IPS-18c (cell line): ENCODE measurements at regions not wholly inside any gene's neighbourhood (a gene's known extent, or its start where the extent isn't known, plus 50 kb on each side); places are given as distances from the start of the nearest gene placed in this dataset.

Source experiments
- H3K4me3 ChIP-seq: 2 replicates; pipeline ENCODE4 v1.7.0; 2013; ENCODE audit warnings: low read depth, mild to moderate bottlenecking, low read length, moderate library complexity; ENCODE audit not compliant: insufficient read depth
- H3K9me3 ChIP-seq: one replicate; pipeline ENCODE4 v1.6.1; 2013; ENCODE audit warnings: mild to moderate bottlenecking, low read length, moderate library complexity; ENCODE audit not compliant: control insufficient read depth, insufficient read depth

DNA sequence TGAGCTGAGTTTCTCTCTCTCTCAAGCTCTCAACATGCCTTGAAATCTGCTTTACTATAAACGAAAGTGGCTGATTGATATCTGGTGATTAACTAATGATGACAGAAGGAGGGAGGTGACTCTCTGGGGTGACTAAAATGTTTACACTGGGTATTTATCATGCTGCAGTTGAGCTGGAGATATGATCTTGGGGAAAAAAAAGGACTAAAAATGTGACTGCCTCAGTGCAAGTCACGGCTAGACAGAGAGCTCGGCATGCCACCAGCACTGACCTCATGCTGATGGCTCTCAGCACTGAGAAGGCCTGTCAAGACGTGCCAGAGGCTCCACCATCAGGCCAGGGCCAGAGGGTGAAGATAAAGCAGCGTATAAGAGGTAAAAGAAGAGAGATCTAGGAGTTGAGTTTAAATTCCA, 103.1 kb upstream of the SPACA1 start:
- H3K4me3 ChIP-seq = no peak overlapping the region
- H3K9me3 ChIP-seq = no peaks in the 10 kb centered on the region

DNA sequence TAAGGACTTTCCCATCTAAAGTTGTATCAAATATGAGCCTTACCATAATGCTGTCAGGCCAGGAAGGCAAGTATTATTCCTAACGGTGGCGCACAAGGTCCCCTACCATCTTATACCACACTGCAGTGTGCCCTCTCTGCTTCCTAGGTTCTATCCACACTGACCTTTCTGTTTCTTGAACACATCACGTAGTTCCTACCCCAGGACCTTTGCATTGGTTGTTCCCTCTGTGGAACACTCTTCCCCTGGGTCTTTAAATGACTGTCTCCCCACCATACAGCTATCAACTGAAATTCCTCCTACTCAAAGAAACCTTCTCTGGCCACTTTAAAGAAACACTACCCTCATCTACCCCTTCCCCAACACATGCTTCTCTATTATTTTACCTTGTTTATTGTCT, 104.5 kb upstream of the SPACA1 start:
- no peak overlapping the region for H3K4me3 ChIP-seq

DNA sequence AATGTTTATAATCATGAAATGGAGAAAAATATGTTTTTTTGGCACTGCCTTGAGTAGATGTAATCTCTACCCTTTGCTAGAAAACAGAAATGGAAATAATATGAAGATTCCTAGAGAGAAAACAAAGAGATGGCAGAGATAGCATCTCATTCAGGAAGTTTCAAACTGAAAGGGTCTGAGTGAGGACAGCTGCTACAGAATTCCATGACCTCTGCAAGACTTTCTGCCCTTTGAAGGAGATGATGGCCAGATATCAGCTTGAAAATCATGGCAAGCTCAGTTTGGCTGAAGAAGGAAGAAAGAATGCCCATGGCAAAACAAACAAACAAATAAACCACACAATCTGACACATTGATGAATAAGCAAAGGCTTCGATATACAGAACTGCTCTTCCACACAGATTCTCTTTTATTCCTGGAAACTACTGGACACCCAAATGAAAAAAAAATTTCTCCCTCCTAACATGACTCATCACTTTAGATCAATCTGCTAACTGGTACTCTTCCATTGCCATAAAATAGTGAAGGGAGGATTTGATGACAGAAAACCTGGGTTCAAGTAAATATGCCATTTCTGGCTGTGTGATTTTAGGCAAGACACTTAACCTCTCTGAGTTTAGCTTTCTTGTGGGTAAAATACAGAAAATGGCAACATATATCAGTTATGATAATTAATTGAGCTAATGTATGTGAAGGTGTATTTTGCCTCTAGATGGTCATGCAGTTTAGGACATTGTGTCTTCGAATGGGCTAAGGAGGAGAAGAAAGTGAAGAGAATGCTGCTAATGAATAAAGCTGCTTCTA, 105.9 kb upstream of the SPACA1 start:
- no peak overlapping the region for H3K4me3 ChIP-seq
- no peaks in the 10 kb centered on the region for H3K9me3 ChIP-seq

More for the DNA sequence above, 104.5 kb upstream of the SPACA1 start:
- H3K9me3 ChIP-seq = no peaks in the 10 kb centered on the region

DNA sequence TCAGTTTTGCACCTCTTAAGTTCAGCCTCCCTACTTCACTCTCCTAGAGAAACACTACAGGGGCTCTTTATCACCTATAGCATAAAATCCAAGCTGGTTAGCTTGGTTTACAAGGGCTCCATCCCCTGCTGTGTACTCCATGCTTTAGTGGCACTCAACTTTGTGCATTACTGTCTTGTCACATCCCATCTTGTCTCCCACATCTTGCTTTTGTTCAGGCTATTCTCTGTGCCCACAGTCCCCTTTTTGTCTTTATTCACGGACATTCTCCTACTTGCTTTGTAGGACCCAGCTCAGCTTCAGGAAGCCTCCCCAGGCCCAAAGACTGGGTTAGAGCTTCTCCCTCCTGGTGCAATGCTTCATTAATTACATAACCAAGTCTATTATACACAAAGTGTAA, 107.9 kb upstream of the SPACA1 start:
- H3K4me3 ChIP-seq = no peak overlapping the region
- no peaks in the 10 kb centered on the region for H3K9me3 ChIP-seq

DNA sequence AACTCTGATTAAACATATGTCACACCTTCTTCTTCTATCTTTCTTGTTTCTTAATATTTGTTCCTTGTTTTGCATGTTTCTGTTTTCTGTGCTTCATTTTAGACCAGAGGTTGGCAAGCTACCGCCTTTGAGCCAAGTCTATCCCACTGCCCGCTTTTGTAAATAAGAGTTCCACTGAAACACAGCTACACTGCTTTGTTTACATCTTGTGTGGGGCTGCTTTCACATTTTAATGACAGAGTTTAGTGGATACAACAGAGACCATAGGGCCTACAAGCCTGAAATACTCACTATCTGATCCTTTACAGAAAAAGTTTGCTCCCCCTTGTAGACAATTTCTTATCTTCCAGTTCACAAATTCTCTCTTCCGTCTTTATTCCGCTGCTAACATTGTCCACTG, 109.4 kb upstream of the SPACA1 start:
- H3K9me3 ChIP-seq = no peaks in the 10 kb centered on the region
- no peak overlapping the region for H3K4me3 ChIP-seq

DNA sequence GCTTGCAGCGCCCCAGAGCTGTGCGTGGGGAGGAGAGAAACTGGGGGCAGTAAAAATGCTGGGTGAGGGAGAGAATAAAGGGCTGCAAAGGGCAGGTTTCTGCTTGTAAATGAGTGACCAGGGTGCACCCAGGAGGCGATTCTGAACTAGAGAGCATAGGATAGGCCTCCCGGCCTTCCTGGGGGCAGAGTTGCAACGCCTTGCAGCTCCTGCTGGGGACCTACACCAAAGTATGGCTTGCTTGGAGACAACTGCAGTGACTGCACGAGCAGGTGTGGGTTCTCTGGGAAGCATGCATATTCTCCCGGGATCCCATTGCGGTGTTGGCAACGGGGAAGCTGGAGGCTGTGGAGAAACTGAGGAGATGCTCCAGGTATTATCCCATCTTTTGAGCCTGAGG, 111.6 kb upstream of the SPACA1 start:
- H3K9me3 ChIP-seq = no peaks in the 10 kb centered on the region
- H3K4me3 ChIP-seq = no peak overlapping the region

DNA sequence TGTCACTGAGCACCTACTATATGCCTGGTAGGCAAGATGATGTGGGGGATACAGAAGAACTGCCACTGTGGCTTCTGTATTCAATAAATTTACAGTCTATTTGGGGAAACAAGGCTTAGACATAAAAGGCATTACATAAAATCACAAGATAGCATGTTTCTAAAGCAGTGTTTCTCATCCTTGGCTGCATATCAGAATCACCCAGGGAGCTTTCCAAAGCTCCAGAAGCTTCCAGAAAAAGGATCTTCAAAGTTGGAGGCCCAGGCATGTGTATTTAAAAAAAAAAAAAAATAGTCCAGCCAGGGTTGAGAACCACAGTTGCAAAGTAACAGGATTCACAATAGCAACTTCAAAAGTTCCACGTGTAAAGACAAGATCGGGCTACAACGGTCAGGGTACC, 112.4 kb upstream of the SPACA1 start:
- no peak overlapping the region for H3K4me3 ChIP-seq

DNA sequence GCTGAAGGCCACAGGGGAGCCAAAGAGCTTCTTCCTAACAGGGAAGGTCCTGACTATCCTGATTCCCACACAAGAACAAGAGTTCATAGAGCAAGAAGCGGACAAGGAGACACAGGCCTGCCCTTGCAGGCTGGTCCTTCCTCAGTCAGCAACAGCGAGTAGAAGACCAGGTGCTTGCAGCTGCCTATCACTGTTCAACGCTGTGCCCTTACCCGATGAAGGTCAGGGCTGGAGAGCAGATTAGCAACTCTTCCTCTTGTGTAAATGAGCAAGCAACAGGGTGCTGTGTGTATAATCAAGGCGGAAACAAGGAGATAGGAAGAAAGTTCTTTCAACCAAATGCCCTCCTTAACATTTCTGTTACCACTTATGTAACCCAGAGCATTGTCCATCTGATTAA, 115.3 kb upstream of the SPACA1 start:
- H3K4me3 ChIP-seq = no peak overlapping the region
- no peaks in the 10 kb centered on the region for H3K9me3 ChIP-seq

More for the DNA sequence above, 112.4 kb upstream of the SPACA1 start:
- no peaks in the 10 kb centered on the region for H3K9me3 ChIP-seq

DNA sequence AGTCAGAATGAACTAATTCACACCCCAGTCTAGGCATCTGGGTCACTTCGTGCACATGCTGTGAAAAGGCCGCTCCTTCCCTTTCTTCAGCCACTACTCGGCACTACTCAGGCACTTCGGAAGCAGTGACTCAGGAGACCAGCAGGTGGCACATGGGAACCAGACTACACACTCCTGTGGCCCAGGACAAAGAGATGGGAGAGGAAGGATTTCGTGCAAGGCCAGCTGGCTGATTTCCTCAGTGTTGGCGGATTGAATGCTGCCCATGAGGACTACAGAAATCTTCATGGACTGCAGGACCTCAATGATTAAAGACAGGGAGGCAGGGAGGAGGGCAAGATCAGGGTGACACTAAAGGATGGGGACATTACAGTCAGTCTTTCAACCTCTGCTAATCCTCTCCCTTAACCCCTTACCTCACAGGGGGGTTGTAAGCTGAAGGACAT, 117.8 kb upstream of the SPACA1 start:
- H3K9me3 ChIP-seq = peaks cover 2% of the 10 kb centered on the region
- no peak overlapping the region for H3K4me3 ChIP-seq

DNA sequence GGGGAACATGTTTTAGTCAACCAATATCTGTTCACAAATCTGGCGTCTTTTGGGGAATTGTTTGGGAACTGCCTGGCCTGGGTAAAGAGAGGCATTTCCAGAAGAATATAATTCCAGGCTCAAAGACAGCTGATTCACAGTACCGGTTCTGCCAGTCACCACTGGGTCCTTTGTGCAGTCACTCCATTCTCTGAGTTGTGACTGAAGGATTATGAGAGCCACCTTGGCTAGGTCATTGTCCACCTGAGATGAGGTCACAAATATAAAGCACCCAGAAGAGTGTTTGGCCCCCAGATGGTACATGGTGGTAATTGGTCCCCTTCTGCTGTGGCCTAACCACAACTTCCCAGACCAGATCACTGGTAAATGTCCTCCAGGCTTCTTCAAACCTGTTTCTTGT, 121.0 kb upstream of the SPACA1 start:
- no peak overlapping the region for H3K4me3 ChIP-seq
- peaks cover 2% of the 10 kb centered on the region for H3K9me3 ChIP-seq

DNA sequence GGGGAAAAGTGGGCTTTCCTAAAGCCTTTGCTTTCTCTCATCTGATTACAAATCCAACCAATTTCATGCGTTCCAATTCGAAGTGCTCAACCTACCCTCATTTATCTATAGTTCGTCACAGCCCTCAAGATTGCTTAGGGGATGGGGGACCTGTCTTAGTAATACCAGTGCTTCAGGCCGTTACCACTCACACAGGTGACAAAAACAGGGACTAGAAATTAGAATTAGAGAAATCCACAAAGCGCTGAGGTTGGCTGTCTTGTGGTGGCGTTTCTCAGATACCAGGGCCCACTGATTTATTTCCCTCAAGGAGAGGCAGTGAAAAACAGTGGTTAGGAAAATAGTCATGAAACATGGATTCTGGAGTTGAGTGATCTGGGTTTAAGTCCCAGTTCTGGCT, 121.6 kb upstream of the SPACA1 start:
- Histone ChIP-seq H3K9me3 (peaks cover 4% of the 10 kb centered on the region), H3K4me3 (no peak overlapping the region)

DNA sequence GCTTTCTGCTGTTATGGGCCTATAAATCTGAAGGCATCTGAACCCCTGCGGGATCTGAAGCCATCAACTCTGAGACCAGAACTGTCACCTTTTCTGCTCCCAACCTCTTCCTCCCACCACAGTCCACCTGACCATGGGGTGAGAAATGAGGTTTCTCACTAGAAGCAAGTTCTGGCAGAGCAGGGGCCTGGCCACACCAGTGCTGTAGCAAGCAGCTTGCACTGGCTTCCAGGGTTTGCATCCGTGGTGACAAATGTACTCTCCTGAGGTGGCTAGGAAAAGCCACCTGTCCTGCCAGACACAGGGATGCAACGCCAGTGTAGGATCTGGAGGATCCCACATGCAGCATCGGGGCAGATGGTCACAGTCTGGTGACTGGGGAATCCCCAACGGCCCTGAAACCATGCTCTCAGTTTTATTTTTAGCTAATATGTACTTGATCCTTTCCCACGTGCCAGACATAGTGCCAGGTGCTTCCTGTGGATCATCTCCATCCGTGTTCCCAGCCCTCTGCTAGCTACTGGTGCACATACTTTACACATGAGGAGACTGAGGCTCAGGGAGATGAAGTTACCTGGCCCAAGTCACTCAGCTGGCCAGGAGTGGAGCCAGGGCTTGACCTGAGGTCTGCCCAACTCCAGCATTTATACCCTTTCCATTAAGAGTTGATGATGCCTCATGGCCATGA, 122.1 kb upstream of the SPACA1 start:
- Histone ChIP-seq H3K9me3 (peaks cover 4% of the 10 kb centered on the region), H3K4me3 (no peak overlapping the region)

DNA sequence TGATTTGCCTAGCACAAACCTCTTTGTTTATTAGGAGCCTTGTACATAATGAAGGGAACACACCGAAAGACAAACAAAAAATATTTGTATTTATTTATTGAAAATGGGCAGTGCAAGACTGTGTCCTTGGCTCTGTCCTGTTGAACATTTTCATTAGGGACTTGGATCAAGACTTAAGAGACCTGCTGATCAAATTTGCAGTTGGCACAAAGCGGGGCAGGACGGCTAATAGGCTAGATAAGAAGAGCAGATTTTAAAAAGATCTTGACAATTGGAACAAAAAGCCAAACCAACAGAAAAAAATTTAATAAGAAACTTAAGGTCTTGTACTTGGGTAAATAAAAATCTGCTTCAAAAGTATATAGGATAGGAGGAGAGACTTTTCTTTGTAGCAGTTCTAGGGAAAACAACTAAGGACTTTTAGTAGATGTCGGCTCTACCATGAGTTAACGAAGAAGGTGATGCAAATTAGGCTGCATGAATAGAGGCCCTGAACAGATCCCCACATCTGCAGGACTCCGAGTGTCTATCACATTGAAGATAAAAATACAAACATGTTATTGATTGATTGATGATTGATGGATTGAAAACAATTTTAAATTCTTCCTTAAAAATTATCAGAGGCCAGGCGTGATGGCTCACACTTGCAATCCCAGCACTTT, 124.1 kb upstream of the SPACA1 start:
- peaks cover 4% of the 10 kb centered on the region for H3K9me3 ChIP-seq
- H3K4me3 ChIP-seq = no peak overlapping the region

DNA sequence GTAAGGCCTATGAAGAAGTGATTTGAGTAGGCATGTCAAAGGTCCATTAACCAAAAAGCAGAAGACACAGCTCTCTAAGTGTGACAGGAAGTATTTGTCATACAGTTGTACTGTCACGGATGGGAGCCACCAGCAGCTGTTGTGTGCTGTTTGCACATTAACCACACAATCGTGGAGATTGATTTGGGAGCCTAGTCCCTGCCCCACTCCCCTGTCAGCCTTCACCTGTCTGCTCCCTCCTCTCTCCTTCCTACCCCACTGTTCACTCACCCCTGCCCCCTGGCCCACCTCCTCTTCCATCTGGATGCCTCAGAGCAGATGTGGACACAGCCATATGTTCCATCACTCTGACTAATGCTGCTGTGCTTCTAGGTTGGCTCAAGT, 124.7 kb upstream of the SPACA1 start:
- peaks cover 4% of the 10 kb centered on the region for H3K9me3 ChIP-seq
- H3K4me3 ChIP-seq = no peak overlapping the region

DNA sequence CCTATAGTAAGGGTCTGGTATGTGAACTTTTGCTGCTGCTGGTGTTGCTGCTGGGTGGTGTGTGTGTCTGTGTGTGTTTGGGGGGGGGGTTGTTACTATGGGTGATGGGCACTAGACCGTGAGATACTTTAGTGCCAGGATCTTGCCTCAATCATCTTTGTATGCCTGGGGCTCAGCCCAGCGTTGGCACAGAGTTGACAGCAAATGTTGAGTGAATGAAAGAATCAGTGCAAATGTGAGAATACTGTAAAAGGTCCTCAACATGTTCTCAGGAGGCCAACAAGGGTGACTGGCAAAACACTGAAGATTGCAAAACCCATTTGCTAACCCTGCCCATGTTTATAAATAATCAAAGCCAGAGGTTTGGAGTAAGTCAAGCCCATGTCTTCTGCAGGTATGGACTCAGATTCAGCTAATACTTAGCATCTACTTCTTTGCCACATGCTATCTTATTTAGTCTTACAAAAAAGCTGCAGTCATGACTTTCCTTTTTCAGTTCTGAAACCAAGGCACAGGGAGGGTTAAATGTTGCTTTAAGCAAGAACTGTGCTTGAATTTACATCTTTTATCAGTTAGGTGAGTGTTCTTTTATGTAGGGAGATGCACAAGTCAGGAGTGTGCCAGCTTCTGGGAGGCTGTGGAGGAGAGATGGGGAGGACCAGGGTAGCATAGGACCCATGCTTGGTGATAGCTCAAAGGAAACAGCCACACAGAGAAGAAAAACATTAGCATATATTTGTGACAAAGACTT, 125.3 kb upstream of the SPACA1 start:
- peaks cover 4% of the 10 kb centered on the region for H3K9me3 ChIP-seq
- no peak overlapping the region for H3K4me3 ChIP-seq

DNA sequence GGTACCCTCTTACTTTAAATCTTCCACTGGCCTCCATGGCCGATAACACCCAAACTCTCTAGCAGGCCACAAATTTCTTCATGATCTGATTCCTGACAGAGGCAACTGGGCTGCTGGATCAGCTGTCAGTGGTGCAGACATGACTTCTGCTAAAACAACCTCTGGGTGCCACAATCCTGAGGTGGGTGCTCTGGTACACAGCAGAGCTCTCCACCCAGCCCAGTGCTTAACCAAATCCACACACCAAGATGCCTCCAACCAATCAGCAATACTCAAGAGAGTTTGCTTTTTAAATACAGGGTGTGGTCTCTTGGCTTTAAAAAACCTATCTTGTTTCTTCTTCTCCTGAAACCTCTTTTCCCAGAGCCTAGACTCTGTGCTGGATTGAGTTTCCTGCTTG, 126.6 kb upstream of the SPACA1 start:
- H3K9me3 ChIP-seq = peaks cover 2% of the 10 kb centered on the region
- H3K4me3 ChIP-seq = no peak overlapping the region

DNA sequence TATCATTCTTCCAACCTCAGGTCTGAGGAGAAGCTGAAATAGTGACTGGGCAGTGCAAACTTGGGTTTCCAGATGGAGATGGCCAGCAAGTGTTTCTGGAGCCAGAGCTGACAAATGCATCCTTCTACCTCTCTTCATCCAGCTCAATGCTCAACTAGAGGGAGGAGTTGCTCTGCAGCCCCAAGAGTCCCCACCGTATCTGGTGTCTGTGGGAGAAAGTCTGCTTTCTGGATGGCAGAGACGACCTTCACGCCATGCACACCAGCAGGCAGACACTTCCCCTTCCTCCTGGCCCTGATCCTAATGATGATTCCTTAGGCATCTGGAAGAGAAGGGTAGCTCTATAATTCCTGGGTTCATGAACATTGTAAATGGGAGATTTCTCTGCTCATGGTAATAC, 127.4 kb upstream of the SPACA1 start:
- no peak overlapping the region for H3K4me3 ChIP-seq

More for the DNA sequence above, 127.4 kb upstream of the SPACA1 start:
- H3K9me3 ChIP-seq = peaks cover 2% of the 10 kb centered on the region
